CD14-positive monocyte (primary cell): ENCODE measurements at regions not wholly inside any gene's neighbourhood (a gene's known extent, or its start where the extent isn't known, plus 50 kb on each side); places are given as distances from the start of the nearest gene placed in this dataset.

ENCODE experiments used
- DNase-seq, 3 donors: peaks; one replicate each; pipeline ENCODE4 v3.0.0-alpha.2; 2011 to 2022
- H2AFZ ChIP-seq: 2 replicates; pipeline ENCODE4 v1.6.0; 2012; ENCODE audit warnings: mild to moderate bottlenecking, low read depth, low read length, inconsistent platforms; ENCODE audit not compliant: insufficient read depth, poor library complexity, severe bottlenecking
- H3K27ac ChIP-seq, 2 donors: 1 replicate in 1 of 2; 2 replicates in 1 of 2; pipeline ENCODE4 v1.5.1; 2012 to 2013; ENCODE audit warnings: low read length in 2 of 2, control low read depth in 1 of 2, inconsistent platforms in 1 of 2, low read depth in 1 of 2, mild to moderate bottlenecking in 1 of 2
- H3K27me3 ChIP-seq, 2 donors: one replicate each; pipeline versions ENCODE4 v1.6.0 to v1.6.1; 2011 to 2013; ENCODE audit warnings: low read length in 2 of 2; ENCODE audit not compliant: control insufficient read depth in 2 of 2, insufficient read depth in 2 of 2
- H3K36me3 ChIP-seq, 2 donors: replicated peaks in 1 of 2; 1 replicate in 1 of 2; 2 replicates in 1 of 2; pipeline versions ENCODE4 v1.5.1 to v1.6.1; 2012 to 2013; ENCODE audit warnings: low read length in 2 of 2, control low read depth in 1 of 2, inconsistent platforms in 1 of 2, mild to moderate bottlenecking in 1 of 2; ENCODE audit not compliant: insufficient read depth in 2 of 2, control insufficient read depth in 1 of 2
- H3K4me1 ChIP-seq, 2 donors: 1 replicate in 1 of 2; 2 replicates in 1 of 2; pipeline versions ENCODE4 v1.5.1 to v1.6.1; 2012 to 2013; ENCODE audit warnings: low read length in 2 of 2, control low read depth in 1 of 2, inconsistent platforms in 1 of 2, mild to moderate bottlenecking in 1 of 2, moderate library complexity in 1 of 2; ENCODE audit not compliant: insufficient read depth in 2 of 2, control insufficient read depth in 1 of 2
- H3K4me2 ChIP-seq: replicated peaks from 2 replicates; pipeline ENCODE3; 2012; ENCODE audit warnings: low read length, moderate library complexity, mild to moderate bottlenecking; ENCODE audit not compliant: poor library complexity, severe bottlenecking; ENCODE audit errors: extremely low read depth
- H3K4me3 ChIP-seq, 3 experiments: fragments of 200-600 bp in 1 of 3; sonication (generic) in 1 of 3; replicated peaks in 1 of 3; 1 replicate in 2 of 3; 2 replicates in 1 of 3; pipeline ENCODE4 v1.5.1; 2011 to 2013; ENCODE audit warnings: low read length in 3 of 3, mild to moderate bottlenecking in 3 of 3, control low read depth in 2 of 3, low read depth in 2 of 3, inconsistent platforms in 1 of 3, moderate library complexity in 1 of 3
- H3K79me2 ChIP-seq: 2 replicates; pipeline ENCODE4 v1.6.0; 2012; ENCODE audit warnings: mild to moderate bottlenecking, control low read depth, inconsistent platforms, low read length, moderate library complexity; ENCODE audit not compliant: insufficient read depth
- H3K9ac ChIP-seq: 2 replicates; pipeline ENCODE4 v1.6.0; 2017; ENCODE audit warnings: low read length, mild to moderate bottlenecking; ENCODE audit not compliant: insufficient read depth, poor library complexity, severe bottlenecking
- H3K9me3 ChIP-seq, 2 donors: replicated peaks in 1 of 2; 1 replicate in 1 of 2; 2 replicates in 1 of 2; pipeline versions ENCODE4 v1.5.1 to v1.6.1; 2012 to 2013; ENCODE audit warnings: low read length in 2 of 2, control low read depth in 1 of 2; ENCODE audit not compliant: control insufficient read depth in 1 of 2, insufficient read depth in 1 of 2
- H4K20me1 ChIP-seq: 2 replicates; pipeline ENCODE4 v1.6.0; 2012; ENCODE audit warnings: mild to moderate bottlenecking, low read length, control low read depth, moderate library complexity; ENCODE audit not compliant: insufficient read depth
- H3K27ac Mint-ChIP-seq, 7 donors: one replicate each; pipeline ENCODE4 v1.8.0; 2020; ENCODE audit warnings: mild to moderate bottlenecking in 7 of 7, mixed read lengths in 7 of 7, moderate library complexity in 6 of 7, inconsistent platforms in 2 of 7
- H3K27me3 Mint-ChIP-seq, 3 donors: one replicate each; pipeline ENCODE4 v1.8.0; 2021 to 2022; ENCODE audit warnings: low read depth in 3 of 3, mild to moderate bottlenecking in 3 of 3, mixed read lengths in 3 of 3, moderate library complexity in 3 of 3, inconsistent platforms in 1 of 3
- H3K36me3 Mint-ChIP-seq, 2 donors: one replicate each; pipeline ENCODE4 v1.8.0; 2020; ENCODE audit warnings: mixed read lengths in 2 of 2, inconsistent platforms in 1 of 2, mild to moderate bottlenecking in 1 of 2
- H3K4me1 Mint-ChIP-seq: one replicate; pipeline ENCODE4 v1.8.0; 2020; ENCODE audit warnings: mild to moderate bottlenecking, mixed read lengths
- H3K4me3 Mint-ChIP-seq, 2 donors: one replicate each; pipeline ENCODE4 v1.8.0; 2020; ENCODE audit warnings: mild to moderate bottlenecking in 2 of 2, mixed read lengths in 2 of 2, moderate library complexity in 1 of 2
- H3K9me3 Mint-ChIP-seq, 7 donors: one replicate each; pipeline ENCODE4 v1.8.0; 2020 to 2022; ENCODE audit warnings: mixed read lengths in 7 of 7, mild to moderate bottlenecking in 6 of 7, moderate library complexity in 6 of 7, inconsistent platforms in 2 of 7
- CTCF ChIP-seq: fragments of 200-600 bp; IDR thresholded peaks from one replicate; pipeline ENCODE4 v1.8.0; 2022; ENCODE audit warnings: antibody characterized with exemption, mild to moderate bottlenecking
- WGBS: methylation state at CpG from one replicate; pipeline ENCODE4 v1.1.5; 2013; ENCODE audit warnings: missing lambda C conversion rate; ENCODE audit not compliant: insufficient coverage; 5-methylcytosine and 5-hydroxymethylcytosine counted together
- intact Hi-C, 2 donors: fragments of 100-400 bp; cut with micrococcal nuclease; formaldehyde crosslinking; loops; one replicate each; pipeline versions ENCODE4 v1.15.0 to v1.15.1; 2023

GRCh38 chr3:16668776-16669545 is 63.7 kb upstream of the DAZL start:
- Histone ChIP-seq H3K27ac (no peak overlapping the region), H4K20me1 (no peaks in the 10 kb centered on the region), H3K9me3 (no peaks in the 10 kb centered on the region), H3K27me3 (no peaks in the 10 kb centered on the region), H3K9ac (no peak overlapping the region), H3K4me1 (no peaks in the 10 kb centered on the region), H3K4me2 (no peak overlapping the region), H3K4me3 (no peak overlapping the region), H3K36me3 (no peaks in the 10 kb centered on the region), H3K79me2 (no peaks in the 10 kb centered on the region), H2AFZ (no peak overlapping the region)
- no peak for TF ChIP-seq CTCF
- no peak for DNase-seq
- H3K27ac Mint-ChIP-seq = no peak overlapping the region
- H3K27me3 Mint-ChIP-seq = peaks cover 0 to 3% (median 2%) of the 10 kb centered on the region in 3 donors
- intact Hi-C loops = no loop called here
- no peak overlapping the region for H3K4me3 Mint-ChIP-seq
- H3K9me3 Mint-ChIP-seq = peaks cover 0 to 3% (median 0%) of the 10 kb centered on the region in 7 donors
- no CpG with 5 or more reads among the region's 5 CpGs for WGBS
- H3K36me3 Mint-ChIP-seq = no peaks in the 10 kb centered on the region
- peaks cover 13% of the 10 kb centered on the region for H3K4me1 Mint-ChIP-seq

GRCh38 chr3:16670191-16670590 is 65.0 kb upstream of the DAZL start:
- Mint-ChIP-seq H3K36me3 (no peaks in the 10 kb centered on the region), H3K9me3 (peaks cover 0 to 3% (median 0%) of the 10 kb centered on the region in 7 donors), H3K4me1 (peaks cover 13% of the 10 kb centered on the region), H3K27me3 (peaks cover 0 to 2% (median 0%) of the 10 kb centered on the region in 3 donors), H3K4me3 (no peak overlapping the region), H3K27ac (no peak overlapping the region)
- Histone ChIP-seq H3K27me3 (no peaks in the 10 kb centered on the region), H3K79me2 (no peaks in the 10 kb centered on the region), H3K36me3 (no peaks in the 10 kb centered on the region), H4K20me1 (no peaks in the 10 kb centered on the region), H3K4me2 (no peak overlapping the region), H3K27ac (no peak overlapping the region), H2AFZ (no peak overlapping the region), H3K9me3 (peaks cover 2% of the 10 kb centered on the region in 2 donors), H3K9ac (no peak overlapping the region), H3K4me1 (no peaks in the 10 kb centered on the region), H3K4me3 (no peak overlapping the region)
- TF ChIP-seq CTCF = no peak
- intact Hi-C loops = no loop called here
- DNase-seq = no peak
